C1 segment of cervical spinal cord (tissue), 14 donors: ENCODE measurements at regions not wholly inside any gene's neighbourhood (a gene's known extent, or its start where the extent isn't known, plus 50 kb on each side); places are given as distances from the start of the nearest gene placed in this dataset.

ENCODE experiments used
- DNase-seq, 14 donors: peaks; one replicate each; lab custom pipeline; 2025; lab: John Stamatoyannopoulos, UW

GRCh38 chr10:125514206-125515162, 168.5 kb downstream of the TEX36 start:
- DNase-seq = peak in 1 of 14 donors; percentile 8

- DNase-seq = no peak
These were observed 169.4 kb downstream of the TEX36 start for GRCh38 chr10:125513429-125514182.

GRCh38 chr10:125510998-125511397, 172.0 kb downstream of the TEX36 start:
- DNase-seq = no peak

- no peak for DNase-seq
These were observed 177.3 kb downstream of the TEX36 start for GRCh38 chr10:125505648-125506047.

DNA sequence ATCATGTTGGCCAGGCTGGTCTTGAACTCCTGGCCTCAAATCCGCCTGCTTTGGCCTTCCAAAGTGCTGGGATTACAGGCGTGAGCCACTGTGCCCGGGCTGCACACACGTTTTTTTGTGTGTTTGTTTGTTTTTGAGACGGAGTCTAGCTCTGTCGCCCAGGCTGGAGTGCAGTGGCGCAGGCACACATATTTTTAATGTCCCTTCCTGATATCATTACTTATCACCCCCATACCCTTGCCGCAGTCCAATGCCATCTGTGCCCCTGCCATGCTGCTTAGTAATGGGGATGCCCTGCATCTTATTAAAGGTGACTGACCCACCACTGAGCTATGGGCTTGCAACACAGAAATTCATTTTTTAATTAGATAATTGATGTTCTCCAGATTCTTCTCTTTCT, 180.7 kb downstream of the TEX36 start:
- DNase-seq = no peak

DNA sequence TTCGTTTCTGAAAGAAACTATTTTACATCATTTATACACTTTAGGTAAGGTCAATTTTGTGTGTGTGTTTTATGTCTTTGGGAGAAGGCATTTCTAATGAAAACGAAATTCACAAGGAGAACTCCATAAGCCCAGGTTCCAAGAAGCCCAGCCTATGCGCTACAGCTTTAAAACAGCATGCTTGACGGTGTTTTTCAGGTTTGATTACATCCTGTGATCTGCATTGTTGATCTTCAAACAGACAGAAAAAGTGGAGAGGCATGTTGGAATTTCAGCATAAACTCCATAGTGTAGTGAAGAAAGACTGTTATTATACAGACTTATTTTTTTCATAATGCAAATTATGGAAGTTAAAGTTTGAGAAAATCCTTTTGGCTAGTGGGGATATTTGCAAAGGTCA, 187.6 kb downstream of the TEX36 start:
- DNase-seq = no peak

DNA sequence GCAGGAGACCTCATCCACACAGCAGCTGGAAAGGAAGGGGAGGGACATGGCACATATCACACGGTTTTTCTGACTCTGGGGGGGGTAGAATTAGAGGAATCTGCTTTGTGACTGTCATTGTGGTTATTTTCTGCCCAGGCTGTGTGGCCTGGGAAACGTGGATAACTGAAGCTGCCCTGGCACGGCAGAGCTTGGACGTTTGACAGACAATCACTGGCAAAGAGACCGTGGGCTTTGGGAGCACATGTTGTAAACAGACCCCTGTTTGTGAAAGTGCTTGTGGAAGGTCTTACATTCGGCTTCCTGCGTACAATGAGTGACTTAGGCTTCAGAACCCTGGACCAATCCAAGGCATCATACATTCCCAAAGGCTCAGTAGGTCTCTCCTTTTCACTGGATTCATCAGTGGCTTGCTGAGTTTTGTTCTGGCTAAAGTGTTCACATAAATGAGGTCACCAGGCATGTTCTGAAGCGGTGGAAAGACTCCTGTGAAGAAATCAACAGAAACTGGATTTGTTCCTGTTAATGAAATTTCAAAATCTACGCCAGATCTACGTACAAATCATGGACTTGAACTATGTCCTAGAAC, 188.2 kb downstream of the TEX36 start:
- peak in 1 of 14 donors; percentile 30 for DNase-seq

DNA sequence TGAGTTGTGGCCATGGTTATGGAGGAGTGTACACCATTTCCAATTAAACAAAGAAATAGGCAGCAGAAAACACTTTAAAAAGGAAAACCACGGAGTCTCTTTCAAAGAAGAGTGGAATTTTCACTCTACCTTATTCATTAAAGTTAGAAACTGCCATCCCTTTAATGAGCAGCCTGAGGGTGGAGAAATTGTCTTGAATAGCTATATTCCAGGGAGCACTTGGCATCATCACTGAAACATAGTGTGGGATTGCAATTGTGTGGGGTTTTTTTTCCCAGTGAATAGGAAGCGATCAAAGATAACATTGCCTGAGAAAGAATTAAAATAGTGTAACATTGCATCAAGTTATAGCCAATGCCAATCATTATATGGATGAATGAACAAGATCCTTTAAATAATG, 191.6 kb downstream of the TEX36 start:
- DNase-seq = no peak

DNA sequence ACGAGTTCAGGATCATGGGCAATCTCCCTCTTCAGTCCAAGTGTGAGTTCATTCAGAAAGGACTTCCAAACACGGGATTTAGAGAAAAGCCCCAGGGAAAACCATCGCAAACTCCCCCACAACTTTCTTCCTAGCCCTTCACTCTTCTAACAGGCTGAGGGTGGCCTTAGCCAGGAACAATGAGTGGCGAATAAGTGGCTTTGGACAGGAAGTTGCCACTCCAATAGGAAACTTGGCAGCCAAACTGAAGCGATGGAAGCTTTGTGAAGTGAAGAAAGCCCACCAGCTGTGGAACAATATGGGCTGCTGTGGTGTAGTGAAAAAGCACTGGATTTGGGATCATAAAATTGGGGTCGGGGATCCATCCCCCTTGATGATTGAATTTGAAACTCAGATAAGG, 193.2 kb downstream of the TEX36 start:
- no peak for DNase-seq

DNA sequence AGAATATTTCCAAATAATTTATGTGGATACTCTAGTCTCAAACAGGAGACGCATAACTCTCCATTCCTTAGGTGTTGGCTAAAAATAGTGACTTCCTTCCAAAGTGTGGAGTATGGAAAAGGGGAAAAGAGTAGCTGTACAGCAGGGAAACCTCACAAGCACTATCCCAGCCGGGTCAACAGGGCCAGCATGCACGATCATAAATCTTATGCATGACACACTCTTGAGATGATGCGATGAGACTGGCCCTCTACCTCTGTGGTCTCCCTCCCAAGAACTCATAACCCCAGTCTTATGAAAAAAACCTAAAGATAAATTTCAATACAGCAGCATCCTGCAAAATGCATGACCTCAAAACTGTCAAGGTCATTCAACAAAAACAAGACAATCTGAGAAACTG, 197.3 kb downstream of the TEX36 start:
- no peak for DNase-seq

- DNase-seq = no peak
These were observed 198.8 kb downstream of the TEX36 start for GRCh38 chr10:125484035-125484732.

GRCh38 chr10:125482637-125483036, 200.3 kb downstream of the TEX36 start:
- no peak for DNase-seq

DNA sequence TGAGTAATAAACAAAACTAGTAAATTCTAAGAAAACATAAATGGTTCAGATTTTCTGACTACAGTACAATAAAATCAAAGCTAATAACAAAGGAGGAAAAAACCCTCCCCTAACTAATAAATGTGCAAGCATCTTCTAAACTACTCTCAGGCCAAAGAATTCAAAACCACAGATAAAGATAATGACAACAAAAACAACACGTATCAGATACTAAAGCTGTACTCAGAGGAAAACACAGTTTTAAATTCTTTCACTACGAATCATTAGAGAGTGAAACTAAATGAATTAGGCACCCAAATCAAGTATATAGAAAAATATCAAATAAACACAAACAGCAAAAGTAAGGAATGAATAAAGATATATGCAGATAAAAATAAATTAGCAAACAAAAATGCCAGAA, 200.9 kb downstream of the TEX36 start:
- no peak for DNase-seq

GRCh38 chr10:125479059-125479458, 203.9 kb downstream of the TEX36 start:
- DNase-seq = no peak

DNA sequence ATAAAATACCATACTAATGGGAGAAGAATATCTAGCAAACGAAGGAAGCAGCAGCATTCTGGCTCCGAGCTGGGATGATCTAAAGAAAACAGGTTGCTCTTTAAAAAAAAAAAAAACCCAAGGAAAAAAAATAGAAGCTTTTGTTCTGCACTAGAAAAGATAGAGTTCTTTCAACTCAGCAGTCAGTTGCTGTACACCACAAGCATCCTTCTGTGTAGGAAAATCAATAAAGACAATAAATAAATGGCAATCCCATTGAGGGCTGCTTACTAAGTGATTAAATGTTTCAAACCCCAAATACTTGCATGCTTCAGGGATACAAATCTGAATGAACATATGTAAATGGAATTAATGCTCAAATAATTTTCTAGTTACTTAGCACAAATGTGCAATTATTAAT, 207.1 kb downstream of the TEX36 start:
- no peak for DNase-seq

- DNase-seq = no peak
These were observed 209.7 kb downstream of the TEX36 start for GRCh38 chr10:125473143-125473793.

GRCh38 chr10:125472010-125472607, 210.9 kb downstream of the TEX36 start:
- DNase-seq = no peak

- DNase-seq = peak in 1 of 14 donors; percentile 18
These were observed 214.7 kb downstream of the TEX36 start for GRCh38 chr10:125468278-125468677.

DNA sequence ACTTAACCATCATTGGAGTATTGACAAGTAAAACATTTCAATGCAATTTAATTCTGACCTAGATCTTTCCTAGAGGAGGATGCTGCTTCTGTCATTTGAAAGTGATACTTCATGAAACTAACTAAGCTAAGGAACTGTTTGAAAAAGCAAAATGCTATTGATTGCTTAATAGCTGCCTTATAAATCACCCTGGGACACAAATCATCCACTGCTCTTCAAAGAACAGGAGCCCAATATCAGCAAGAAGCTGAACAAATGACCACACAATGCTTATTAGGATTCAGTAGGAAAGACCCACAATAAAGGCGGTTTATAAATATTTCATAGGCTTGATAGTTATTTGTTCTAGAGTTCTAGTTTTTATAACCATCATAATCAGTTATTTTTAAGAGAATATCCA, 216.3 kb downstream of the TEX36 start:
- no peak for DNase-seq

DNA sequence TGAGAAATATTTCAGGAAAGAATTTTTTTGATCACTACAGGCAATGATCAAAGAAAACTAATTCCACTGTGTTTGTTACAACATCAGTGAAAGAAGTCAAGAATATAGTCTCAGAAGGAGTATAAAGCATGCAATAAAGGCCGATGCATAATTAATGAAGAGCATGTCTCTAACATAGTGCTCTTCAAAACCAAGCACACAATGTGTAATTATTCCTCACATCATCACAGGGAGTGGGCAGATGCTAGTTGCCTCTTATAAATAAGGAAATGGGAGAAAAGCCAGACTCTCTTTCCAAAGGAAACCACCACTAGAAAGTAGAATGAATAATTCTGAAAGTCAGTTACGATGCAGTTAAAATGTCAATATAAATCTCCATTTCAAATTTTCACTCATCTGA, 220.1 kb downstream of the TEX36 start:
- no peak for DNase-seq

GRCh38 chr10:125460326-125460725, 222.6 kb downstream of the TEX36 start:
- no peak for DNase-seq
